Stimulated activated CD8-positive, alpha-beta memory T cell treated with anti-CD3 and anti-CD28 coated beads, Interleukin-7, amount 100 ng/mL, for 1 hour (primary cell): ENCODE measurements at regions not wholly inside any gene's neighbourhood (a gene's known extent, or its start where the extent isn't known, plus 50 kb on each side); places are given as distances from the start of the nearest gene placed in this dataset.
"Not testable (repeated sequence)": the region's sequence is repeated elsewhere in the genome, so short reads cannot be mapped to it uniquely, and the experiment has no call there.

Experiments
- DNase-seq, 2 donors: peaks; one replicate each; pipeline ENCODE4 v3.0.0-alpha.2; 2020; ENCODE audit warnings: low read depth in 2 of 2

DNA sequence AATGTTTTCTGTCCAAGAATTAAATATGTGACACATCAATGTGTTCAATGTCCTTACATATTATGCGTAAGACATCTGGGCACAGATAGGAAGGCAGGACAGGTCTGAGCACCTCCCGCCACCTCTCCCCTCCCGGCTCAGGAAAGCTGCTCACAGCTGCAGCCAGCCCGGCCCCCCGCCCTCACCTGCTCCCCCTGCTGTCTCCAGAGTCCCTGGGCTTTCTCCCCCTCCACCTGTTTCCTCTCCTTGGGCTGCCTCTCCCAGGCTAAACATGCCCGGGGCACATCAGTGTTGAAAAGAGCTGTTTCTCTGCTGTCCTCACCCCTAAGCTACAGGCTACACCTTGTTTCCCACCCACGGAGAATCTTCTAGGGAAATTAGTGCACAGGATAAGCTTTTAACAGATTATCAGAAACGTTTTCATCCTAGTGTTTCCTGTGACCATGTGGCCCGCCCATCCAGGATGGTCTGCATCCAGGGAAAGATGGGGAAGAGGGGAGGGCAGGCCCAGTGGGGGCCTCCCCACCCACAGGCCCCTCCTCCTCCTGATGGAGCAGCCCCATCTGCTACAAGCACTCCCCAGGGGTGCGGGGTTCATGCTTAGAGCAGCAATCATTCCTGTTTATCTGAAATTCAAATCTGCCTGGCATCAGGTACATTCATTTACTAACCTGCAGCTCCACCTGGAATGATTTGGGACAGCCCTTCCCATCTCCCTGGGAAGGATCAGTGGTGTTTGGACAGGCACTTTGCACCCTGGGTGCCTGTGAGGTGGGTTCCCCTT, 273.8 kb upstream of the SFSWAP start:
- DNase-seq: no peak

DNA sequence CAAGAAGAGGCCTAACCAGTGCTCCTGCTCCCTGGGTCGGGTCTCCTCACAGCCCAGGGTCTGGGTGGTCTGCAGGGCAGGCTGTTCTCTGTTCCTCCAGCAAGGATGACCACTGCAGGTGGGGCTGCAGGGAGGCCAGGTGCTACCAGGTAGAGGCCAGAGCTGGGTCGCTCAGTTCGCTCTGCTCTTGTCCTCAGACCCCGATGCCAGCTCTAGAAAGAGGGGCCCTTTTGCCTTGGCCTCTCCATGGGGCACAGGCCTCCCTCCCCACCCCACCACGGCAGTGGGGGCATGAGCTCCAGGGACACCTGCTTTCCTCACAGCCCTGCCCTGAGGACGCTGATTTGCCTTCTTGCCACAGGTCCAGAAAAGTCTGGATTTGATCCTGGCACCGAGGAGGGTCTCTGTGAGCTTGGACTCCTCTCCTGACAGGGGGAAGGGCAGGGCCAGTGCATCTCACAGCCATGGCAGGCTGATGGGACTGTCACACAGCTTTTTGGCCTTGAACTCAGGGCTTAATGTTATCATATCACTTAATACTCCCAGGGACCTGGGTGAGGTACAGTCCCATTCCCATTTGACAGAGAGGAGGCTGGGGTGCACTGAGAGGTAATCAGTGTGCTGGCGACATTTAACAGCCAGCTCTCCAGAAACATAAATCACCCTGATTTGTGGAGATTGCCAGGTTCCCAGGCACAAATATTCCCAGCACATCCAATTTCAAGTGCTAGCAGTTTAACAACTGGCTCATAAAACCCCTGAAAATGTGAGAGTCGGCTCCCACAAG, 273.0 kb upstream of the SFSWAP start:
- no peak for DNase-seq

DNA sequence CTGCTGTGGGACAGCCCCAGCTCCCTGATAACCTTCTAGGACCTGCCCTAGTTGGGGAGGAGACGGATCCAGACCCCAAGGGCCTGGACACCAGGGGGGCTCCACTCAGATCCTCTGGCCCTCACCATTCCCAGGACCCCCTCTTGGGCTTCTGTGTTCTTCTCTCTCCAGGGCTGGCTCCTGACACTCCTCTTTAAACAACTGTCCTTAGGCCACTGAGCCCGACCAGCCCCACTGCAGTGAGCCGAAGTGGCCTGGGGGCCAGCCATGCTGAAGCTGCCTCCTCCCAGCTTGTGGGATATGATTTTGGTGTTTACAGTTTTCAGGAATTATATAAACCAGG, 272.4 kb upstream of the SFSWAP start:
- not testable (repeated sequence) for DNase-seq

DNA sequence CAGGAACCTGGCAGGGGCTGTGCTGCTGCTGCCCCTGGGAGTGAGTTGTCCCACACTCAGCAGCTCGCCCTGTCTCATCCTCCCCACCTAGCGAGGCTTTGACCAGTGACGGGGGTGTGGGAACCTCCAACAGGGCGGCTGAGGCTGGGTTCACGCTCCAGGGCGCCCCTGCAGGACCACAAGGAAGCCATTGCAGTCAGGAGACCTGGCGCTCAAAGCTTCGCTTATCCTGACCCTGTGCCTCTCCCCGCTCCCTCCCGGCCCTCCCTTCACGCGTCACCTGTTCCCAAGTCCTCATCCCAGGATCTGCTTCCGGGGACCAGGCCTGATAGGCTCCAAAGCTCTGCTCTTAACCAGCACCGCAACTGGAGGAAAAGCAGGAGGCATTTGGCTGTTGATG, 272.0 kb upstream of the SFSWAP start:
- DNase-seq: no peak

DNA sequence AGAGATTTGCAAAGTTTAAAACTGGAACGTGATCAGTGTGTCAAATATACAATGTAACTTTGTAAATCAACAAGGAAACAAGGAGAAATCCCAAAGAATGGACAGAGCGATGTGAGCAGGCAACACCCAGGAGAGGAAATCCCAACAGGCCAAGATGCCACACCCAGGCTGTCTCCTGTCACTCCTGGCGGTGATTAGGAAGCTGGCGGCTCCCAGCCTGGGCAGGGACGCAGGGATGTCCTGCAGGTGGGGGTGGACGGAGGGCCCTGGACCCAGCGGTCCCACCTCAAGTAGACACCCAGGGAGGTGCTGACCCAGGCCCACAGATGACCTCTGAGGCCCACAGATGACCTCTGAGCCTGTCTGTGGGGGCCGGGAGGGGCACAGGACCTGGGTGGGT, 271.1 kb upstream of the SFSWAP start:
- DNase-seq: not testable (repeated sequence)

DNA sequence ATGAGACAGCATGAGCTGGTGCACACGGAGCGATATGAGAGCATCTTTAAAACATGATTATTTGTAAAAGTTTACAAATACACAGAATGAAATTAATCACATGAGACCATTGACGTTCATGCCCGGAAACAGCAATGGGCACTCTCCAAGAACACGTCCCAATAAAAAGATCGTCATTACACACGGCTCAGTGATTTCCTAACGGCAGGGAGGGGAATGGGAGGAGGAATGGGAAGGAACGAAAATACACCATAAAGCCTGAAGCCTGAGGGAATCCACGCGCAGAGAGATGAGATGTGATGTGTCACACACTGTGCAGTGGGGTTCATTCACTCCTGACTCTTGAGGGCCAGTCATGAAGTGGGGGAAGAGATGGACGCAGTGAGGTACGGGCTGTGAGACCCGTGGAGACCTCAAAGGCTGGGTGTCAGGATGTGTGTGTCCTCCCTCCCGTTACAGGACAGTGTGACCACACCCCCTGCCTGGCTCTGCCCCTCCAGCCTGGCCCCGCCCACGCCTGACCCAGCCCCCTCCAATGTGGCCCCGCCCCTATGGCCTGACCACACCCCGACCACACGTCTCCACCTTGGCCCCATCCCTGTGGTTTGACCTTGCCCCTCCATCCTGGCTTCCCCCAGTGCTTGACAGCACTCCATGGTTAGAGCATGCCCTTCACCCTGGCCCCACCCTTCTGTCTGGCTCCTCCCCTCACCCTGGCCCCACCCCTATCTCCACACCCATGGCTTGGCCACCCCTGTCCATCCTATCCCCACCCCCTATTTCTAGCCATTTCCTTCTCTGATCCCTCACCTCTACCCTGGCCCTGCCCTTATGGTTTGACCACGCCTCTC, 270.5 kb upstream of the SFSWAP start:
- not testable (repeated sequence) for DNase-seq

DNA sequence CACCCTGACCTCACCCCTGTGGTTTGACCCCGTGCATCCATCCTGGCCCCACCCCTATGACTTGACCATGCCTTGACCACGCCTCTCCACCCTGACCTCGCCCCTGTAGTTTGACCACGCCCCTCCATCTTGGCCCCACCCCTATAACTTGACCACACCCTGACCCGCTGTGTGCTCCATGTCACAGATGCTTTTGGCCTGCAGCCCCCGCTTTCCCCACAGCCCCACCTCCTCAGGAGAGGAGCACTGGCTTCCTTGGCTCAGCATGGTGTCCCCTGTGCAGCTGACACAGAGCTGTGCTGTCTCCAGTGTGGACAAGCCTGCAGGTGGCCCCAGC, 269.9 kb upstream of the SFSWAP start:
- no peak for DNase-seq

DNA sequence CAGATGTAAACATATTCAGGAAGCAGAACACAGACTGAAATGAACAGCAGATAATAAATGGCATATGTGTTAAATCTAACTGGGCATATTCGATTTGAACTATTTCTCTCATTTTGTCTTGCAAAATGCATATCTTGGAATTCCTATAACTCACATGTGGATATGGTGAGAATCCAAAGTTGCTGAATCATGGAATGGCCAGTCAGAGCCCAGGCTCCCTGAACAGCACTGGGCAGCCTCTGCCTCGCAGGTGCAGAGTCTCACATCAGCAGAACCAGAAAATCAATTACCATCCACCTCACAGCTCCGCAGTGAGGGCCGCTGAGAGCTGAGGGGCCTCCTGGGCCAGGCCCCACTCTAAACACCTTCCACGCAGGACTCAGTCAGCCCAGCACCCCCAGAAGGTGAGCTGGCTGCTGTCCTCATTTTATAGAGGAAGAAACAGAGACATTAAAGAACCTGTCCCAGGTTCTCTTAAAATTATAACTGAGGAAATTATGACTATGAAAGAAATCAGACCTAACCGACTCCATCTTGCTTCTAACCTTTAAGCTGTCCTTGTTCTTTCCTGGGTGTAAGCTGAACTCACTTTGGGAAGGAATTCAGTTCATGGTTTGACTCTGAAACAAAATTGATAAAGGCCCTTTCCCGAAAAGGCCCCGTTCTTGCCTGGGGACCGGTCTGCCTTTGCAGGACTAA, 269.1 kb upstream of the SFSWAP start:
- no peak for DNase-seq

DNA sequence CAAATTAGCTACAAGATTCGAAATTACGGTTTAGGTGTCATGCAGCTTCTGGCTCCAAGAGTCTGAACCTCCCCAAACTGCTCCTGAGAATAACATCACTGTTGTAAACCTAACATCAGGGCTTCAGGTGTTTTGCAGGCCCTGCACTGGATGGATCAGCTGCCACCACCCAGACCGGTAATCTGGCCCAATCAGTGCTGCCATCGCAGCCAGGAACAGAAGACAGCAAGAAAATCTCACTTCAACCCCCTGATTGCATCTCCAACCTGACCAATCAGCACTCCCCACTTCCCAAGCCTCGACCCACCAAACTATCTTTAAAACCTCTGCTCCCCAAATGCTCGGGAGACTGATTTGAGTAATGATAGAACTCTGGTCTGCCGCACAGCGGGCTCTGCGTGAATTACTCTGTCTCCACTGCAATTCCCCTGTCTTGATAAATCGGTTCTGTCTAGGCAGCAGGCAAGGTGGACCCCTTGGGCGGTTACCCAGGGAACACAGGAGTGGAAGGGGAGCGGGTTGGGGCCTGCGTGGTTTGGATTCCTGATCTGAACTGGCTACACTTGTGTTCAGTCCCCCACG, 268.5 kb upstream of the SFSWAP start:
- no peak for DNase-seq

DNA sequence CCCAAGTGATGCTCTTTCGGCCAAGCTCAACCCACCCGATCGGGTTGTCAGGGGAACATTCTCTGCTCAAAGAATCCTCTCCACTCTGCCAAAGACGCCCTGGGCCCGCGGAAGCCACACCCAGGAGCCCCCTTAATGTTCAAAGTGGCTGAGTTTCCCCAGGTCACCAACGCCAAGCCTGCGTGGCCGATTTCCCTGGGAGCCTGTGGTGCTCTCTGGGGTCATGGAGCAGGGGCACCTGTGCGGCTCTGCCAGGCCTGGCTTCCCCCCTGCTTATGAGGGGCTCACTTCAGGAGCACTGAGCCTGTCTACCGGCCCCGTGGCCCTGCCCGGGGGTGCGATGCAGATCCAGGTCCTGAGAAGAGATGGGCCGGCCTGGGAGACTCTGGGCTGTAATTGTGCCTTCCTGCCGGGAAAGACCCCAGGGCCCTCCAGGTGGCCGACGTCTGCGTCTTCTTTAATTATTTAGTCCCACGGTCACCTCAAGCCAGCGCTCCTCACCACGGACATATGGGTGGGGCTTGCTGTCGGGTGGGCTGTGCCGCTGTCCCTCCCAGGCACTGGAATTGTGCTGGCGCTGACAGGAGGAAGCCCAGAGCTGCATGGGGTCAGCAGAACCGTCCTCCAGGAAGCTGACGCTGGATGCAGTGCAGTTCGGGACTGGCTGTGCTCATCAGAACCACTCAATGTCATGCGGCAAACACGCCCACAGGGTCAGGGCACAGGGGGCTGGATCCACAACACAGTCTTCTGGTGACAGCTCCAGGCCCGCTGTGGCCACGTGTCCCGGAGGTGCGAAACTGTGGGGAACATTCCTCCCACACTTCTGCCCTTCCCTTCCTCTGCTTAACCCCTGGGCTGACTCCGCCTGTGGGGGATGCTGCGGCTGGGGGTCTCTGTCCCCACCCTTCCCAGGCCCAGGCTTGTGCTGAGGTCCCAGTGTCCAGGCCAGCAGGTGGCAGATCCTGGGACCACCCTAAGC, 267.6 kb upstream of the SFSWAP start:
- DNase-seq: no peak

DNA sequence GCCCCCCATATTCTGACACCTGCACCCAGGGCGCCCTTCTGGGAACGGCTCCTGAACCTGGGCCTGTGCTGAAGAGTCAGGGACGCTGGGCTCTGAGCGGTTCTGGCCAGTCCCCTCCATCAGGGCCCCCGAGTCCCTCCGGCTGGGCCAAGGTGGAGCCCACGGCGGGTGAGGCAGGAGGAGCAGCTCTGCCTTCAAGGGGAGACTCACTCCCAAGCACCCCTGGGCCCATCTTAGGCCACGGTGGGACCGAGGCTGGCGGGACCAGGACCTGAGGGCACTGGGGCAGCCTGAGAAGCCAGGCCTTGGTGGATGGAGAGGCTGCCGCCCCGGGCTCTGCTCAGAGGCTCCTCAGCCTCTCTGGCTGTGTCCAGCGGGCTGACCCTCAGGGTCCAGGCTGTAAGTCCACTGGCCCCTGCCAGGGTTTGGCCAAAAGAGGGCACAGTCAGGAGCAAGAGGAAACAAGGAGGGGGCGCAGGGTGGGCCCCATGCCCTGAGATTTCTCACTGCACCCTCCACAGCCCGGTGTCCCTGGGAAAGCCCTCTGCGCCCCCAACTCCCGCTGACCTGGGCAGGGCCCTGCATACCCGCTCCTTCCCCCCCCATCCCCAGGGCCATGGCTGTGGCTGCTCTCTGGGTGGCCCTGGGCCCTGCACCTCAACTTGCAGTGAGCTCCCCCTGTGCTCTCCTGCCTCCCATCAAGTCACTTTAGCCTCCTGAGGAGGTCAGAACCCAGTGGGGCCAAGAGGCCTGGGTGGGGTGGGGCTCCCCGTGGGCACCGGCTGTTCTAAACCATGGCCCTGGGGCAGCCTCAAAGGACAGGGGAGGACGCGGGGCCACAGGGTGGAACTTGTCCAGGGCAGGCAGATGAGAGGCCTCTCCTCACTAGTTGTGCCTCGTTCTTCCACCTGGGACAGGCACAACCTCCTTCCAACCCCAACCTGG, 266.4 kb upstream of the SFSWAP start:
- DNase-seq: no peak

DNA sequence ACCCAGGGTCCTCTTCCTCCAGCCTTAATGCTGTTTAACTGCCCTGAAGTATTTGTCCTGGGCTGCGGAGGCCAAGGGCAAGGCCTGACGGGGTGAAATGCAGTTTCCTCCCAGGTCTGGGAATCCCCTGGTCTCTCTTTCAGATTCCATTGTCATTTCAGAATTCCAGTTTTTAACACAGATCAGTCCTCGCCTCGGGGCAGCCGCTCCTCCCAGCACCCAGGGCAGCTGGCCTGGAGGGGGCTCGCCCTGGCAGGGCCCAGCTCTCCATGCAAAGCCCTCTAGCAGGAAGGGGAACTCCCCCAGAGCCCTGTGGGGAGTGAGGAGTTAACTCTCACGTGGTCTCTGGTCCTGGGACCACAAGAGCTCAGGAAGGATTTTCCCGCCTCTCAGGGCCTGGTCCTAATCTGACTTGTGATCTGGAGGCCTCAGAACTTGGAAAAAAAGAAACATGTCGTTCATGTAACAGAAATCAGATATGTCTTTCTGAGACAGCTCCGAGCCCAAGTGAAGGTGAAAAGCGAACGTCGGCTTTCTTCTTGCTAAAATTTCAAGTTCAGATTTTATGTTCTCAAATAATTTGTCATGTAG, 265.6 kb upstream of the SFSWAP start:
- DNase-seq: no peak

DNA sequence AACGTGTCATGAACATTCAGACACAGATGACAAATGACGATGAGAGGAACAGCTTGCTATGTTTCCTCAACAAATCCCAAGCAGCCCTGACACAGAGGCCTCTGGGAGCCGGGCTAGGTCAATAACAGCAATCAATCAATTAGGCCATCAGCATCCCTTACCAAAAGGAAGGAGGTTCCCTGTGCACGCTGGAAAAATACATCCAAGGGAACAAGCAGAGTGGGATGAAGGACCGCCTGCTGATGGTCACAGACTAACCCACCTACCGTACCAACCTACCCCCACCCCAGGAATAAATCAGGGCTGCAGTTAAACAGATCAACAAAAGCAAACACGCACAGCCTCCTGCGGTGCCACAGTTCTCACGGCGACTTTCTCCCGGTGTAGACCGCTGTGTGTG, 265.1 kb upstream of the SFSWAP start:
- DNase-seq: no peak

DNA sequence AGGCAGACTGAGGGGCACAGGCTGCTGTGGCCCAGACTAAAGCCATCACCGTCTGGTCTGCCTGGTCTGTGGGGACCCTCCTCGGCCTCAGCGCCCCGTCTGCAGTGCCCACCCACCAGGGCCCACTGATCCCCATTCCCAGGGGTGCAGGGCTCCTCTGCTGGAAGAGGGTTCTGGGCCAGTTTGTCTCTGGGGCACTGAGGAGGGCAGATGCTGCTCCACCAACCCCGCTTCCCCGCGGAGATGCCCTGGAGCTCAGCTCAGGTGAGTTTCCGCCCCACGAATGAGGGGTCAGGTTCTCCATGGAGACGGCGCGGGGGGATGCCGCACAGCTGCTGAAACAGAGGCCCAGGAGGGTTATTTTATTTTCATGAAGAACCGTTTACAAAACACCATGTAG, 263.3 kb upstream of the SFSWAP start:
- DNase-seq: not testable (repeated sequence)

DNA sequence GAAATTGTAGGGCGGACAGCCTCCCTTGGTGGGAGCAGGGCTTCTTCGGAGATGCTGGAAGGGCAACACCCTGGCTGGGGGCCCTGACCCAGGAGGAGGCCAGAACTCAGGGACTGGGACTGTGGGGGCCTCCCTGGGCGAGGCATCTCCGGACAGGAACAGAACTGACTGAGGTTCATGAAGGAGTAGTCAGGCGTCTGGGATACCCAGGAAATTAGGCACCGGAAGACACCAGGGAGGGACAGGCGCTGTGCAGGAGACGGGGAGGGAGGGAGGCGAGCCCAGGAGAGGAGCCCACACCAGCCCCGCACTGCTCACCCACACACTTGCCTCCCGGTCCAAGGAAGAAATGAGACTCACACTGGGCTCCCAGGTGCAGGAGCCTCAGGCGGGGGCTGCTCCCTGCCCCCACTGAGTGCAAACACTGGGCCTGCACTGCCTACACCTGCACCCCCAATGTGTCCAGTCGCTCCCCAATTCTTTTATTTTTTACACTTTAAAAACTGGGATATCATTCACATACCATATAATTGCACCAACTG, 262.6 kb upstream of the SFSWAP start:
- no peak for DNase-seq

DNA sequence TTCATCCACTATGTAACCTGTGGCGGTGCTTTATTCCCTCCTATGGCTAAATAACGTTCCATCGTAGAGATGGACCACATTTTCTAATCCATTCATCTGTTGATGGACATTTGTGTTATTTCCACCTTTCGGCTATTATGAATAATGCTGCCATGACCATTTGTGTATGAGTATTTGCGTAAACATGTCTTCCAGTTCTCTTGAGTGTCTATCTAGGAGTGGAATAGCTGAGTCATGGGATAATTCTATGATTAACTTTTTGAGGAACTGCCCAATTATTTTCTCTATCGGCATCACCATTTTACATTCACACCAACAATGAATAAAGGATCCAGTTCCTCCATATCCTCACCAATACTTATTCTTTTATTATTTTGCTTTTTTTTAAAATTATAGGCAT, 261.9 kb upstream of the SFSWAP start:
- DNase-seq: no peak

DNA sequence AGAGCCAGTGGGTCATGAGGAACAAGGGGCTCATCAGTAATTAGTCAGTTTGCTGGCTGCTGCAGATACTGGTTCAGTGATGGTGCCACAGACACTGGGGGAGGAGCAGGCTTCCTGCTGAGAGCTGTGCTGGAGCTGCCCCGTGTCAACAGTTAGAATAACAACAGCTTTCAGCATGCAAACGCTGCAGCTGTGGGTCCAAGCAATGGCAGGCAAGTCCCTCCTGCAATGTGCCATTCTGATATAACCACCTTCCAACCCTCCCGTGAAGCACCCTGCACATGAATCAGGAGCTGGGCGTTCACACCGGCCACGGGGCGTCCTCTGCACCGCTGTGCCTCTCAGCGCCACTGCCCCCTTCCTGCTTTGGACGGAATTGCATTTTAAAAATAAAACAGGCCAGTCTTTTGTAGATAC, 258.4 kb upstream of the SFSWAP start:
- DNase-seq: no peak

DNA sequence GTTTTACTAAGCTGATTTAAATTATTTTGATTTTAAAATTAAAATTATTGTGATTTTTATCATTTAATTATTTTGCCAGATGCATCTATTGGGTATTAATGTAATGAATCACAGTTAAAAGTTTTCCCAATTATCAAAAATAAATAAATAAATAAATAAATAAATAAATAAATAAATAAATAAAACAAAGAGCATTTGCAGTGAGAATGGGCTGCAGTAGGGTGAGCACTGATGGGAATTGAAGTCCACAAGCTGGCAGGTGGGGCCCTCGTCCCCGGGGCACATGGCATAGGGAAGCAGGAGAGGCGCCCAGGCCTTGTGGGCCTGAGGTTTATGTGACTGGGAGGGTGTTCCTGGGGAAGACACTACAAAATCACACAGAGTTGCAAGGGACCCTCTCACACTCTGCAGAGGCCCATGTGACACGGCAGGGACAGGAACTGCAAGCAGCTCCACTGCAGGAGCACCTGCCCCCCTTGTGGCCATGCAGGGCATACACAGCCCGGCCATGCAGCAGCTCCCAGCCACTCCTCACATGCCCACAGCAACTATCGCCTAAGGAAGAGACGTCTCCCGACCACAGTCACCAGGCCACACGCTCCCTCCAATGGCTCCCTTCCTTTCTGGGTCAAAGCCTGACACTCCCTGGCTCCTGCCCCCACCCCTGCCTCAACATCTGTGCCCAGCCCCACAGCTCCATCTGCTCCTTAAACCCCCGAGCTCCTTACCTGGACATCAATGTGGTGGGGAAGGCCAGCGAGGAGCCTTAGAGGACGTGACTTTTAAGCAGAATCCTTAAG, 256.3 kb upstream of the SFSWAP start:
- DNase-seq: no peak
